ENCODE measurements at regions not wholly inside any gene's neighbourhood (a gene's known extent, or its start where the extent isn't known, plus 50 kb on each side); places are given as distances from the start of the nearest gene placed in this dataset.

DNA sequence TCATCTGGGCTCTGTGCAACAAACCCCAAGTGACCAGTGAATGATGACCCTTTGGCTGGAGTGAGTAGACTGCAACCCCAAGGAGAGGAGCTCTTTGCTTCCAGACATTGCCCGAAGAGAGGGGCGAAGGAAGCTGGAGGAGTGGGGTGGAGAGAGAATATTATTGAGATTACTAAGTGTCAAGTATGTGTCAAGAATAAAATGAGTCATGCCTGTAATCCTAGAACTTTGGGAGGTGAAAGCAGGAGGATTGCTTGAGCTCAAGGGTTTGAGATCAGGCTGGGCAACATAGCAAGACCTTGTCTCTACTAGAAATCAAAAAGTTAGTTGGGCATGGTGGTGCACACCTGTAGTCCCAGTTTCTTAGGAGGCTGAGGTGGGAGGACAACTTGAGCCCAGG is 142.0 kb upstream of the CCL2 start:
- H3K27ac Mint-ChIP-seq, result no peak overlapping the region
- H3K4me3 Mint-ChIP-seq, result no peak overlapping the region
- H3K27me3 Mint-ChIP-seq, result peaks cover 11% of the 10 kb centered on the region
- no peaks in the 10 kb centered on the region for H3K36me3 Mint-ChIP-seq (ENCODE audit: low read depth)
- no peaks in the 10 kb centered on the region for H3K4me1 Mint-ChIP-seq (ENCODE audit: low read depth)
- intact Hi-C loops (cut with micrococcal nuclease), result no loop called here
- no peaks in the 10 kb centered on the region for H3K9me3 Mint-ChIP-seq

- Mint-ChIP-seq H3K27ac (no peak overlapping the region), H3K9me3 (no peaks in the 10 kb centered on the region), H3K27me3 (peaks cover 11% of the 10 kb centered on the region), H3K4me3 (no peak overlapping the region), H3K4me1 (ENCODE audit: low read depth) (no peaks in the 10 kb centered on the region), H3K36me3 (ENCODE audit: low read depth) (no peaks in the 10 kb centered on the region)
- intact Hi-C loops (cut with micrococcal nuclease), result no loop called here
Measured at GRCh38 chr17:34114174-34114573, 140.9 kb upstream of the CCL2 start.

GRCh38 chr17:34116306-34116705 is 138.8 kb upstream of the CCL2 start:
- no peak overlapping the region for H3K4me3 Mint-ChIP-seq
- H3K27me3 Mint-ChIP-seq, result peaks cover 8% of the 10 kb centered on the region
- H3K9me3 Mint-ChIP-seq, result no peaks in the 10 kb centered on the region
- intact Hi-C loops (cut with micrococcal nuclease), result no loop called here
- no peaks in the 10 kb centered on the region for H3K36me3 Mint-ChIP-seq (ENCODE audit: low read depth)
- no peak overlapping the region for H3K27ac Mint-ChIP-seq
- H3K4me1 Mint-ChIP-seq (ENCODE audit: low read depth), result no peaks in the 10 kb centered on the region

DNA sequence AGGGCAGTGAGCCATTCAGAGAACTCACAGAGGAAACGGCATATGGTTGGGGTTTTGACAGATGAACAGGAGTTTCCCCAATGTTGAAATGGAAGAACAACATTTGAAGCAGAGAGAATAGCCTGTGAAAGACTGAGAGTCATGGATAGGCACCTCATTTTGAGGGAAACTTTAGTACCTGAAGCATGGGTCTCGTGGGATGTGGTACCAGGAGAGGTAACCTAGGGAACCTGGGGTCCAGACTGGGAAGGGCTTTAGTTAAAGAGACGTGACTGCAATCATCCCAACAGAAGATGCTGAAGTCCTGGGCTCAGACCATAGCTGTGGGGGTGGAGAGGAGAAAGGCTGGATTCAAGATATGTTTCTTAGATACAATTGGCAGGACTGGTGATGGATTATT is 137.8 kb upstream of the CCL2 start:
- H3K4me1 Mint-ChIP-seq (ENCODE audit: low read depth), result no peaks in the 10 kb centered on the region

GRCh38 chr17:34117811-34118210 is 137.3 kb upstream of the CCL2 start:
- no peak overlapping the region for H3K27ac Mint-ChIP-seq
- H3K27me3 Mint-ChIP-seq, result peaks cover 10% of the 10 kb centered on the region
- intact Hi-C loops (cut with micrococcal nuclease), result no loop called here
- H3K4me3 Mint-ChIP-seq, result no peak overlapping the region
- H3K36me3 Mint-ChIP-seq (ENCODE audit: low read depth), result no peaks in the 10 kb centered on the region
- no peaks in the 10 kb centered on the region for H3K4me1 Mint-ChIP-seq (ENCODE audit: low read depth)
- no peaks in the 10 kb centered on the region for H3K9me3 Mint-ChIP-seq

More for the DNA sequence above, 137.8 kb upstream of the CCL2 start:
- no peak overlapping the region for H3K4me3 Mint-ChIP-seq
- no peak overlapping the region for H3K27ac Mint-ChIP-seq
- no peaks in the 10 kb centered on the region for H3K9me3 Mint-ChIP-seq
- H3K27me3 Mint-ChIP-seq, result peaks cover 11% of the 10 kb centered on the region
- intact Hi-C loops (cut with micrococcal nuclease), result no loop called here
- no peaks in the 10 kb centered on the region for H3K36me3 Mint-ChIP-seq (ENCODE audit: low read depth)

- H3K27me3 Mint-ChIP-seq, result peaks cover 8% of the 10 kb centered on the region
- H3K36me3 Mint-ChIP-seq (ENCODE audit: low read depth), result no peaks in the 10 kb centered on the region
- H3K4me3 Mint-ChIP-seq, result no peak overlapping the region
- intact Hi-C loops (cut with micrococcal nuclease), result no loop called here
- no peaks in the 10 kb centered on the region for H3K9me3 Mint-ChIP-seq
- H3K27ac Mint-ChIP-seq, result no peak overlapping the region
- H3K4me1 Mint-ChIP-seq (ENCODE audit: low read depth), result no peaks in the 10 kb centered on the region
Measured at GRCh38 chr17:34118564-34118963, 136.5 kb upstream of the CCL2 start.

DNA sequence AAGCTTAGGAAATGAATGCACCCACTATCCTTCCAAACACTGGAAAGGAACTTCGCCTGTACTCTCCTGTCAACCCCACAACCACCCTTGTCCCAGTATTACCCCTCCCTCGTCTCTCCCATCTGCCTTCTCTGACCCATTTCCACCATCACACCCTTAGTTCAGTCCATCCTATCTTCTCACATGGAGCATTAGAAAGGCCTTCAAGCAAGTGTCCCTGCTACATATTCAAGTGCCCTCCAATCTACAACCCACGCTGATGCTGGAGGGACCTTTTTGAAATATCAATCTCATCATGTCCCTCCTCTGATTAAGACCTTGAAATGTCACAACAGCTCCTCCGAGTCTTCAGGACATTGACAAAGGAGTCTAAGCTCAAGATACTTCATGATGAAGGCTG is 133.8 kb upstream of the CCL2 start:
- Mint-ChIP-seq H3K27me3 (peaks cover 5% of the 10 kb centered on the region), H3K9me3 (no peaks in the 10 kb centered on the region), H3K4me1 (ENCODE audit: low read depth) (no peaks in the 10 kb centered on the region), H3K4me3 (no peak overlapping the region), H3K27ac (no peak overlapping the region), H3K36me3 (ENCODE audit: low read depth) (no peaks in the 10 kb centered on the region)
- intact Hi-C loops (cut with micrococcal nuclease), result no loop called here

- H3K9me3 Mint-ChIP-seq, result no peaks in the 10 kb centered on the region
- H3K4me1 Mint-ChIP-seq (ENCODE audit: low read depth), result no peaks in the 10 kb centered on the region
- no peak overlapping the region for H3K4me3 Mint-ChIP-seq
- H3K36me3 Mint-ChIP-seq (ENCODE audit: low read depth), result no peaks in the 10 kb centered on the region
- no peak overlapping the region for H3K27ac Mint-ChIP-seq
- H3K27me3 Mint-ChIP-seq, result peaks cover 6% of the 10 kb centered on the region
- intact Hi-C loops (cut with micrococcal nuclease), result no loop called here
Measured at GRCh38 chr17:34122515-34122914, 132.6 kb upstream of the CCL2 start.

DNA sequence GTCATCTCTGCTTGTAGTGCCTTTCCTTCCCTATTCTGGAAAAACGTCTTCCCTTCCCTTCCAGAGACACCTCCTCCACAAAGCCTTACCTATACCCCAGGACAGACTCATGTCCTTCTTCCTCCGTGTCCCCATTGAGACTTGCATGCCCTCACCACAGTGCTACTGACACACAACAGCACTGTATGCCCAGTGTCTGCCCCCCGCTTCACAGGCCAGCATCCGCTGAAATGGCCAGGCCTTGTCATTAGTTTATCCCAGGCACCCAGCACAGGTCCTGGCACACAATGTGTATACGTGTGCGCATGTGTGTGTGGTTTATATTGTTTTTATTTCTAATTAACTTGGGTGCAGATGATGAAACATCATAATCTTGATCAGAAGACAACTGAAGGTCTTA is 130.1 kb upstream of the CCL2 start:
- intact Hi-C loops (cut with micrococcal nuclease), result no loop called here
- no peak overlapping the region for H3K4me3 Mint-ChIP-seq
- no peaks in the 10 kb centered on the region for H3K4me1 Mint-ChIP-seq (ENCODE audit: low read depth)
- no peaks in the 10 kb centered on the region for H3K9me3 Mint-ChIP-seq
- peaks cover 6% of the 10 kb centered on the region for H3K27me3 Mint-ChIP-seq
- H3K27ac Mint-ChIP-seq, result no peak overlapping the region
- no peaks in the 10 kb centered on the region for H3K36me3 Mint-ChIP-seq (ENCODE audit: low read depth)

DNA sequence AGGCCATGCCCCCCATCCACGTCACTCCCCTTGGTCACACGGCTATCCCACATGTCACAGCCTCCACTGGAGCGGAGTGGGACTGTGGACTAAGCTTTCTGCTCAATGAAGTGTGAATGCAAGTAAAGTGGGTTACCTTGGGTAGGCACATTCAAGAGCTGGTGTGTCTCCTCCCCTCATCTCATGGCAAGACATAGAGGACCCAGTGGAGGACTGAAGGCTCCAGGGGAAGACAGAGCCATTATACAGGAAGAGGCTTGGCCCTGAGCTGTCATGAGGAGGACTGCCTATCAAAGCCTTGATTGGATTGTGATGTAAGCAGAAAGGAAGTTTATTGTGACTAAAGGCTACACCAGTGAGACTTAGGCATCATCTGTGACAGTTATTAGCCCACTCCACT is 129.2 kb upstream of the CCL2 start:
- intact Hi-C loops (cut with micrococcal nuclease), result no loop called here
- Mint-ChIP-seq H3K27ac (no peak overlapping the region), H3K9me3 (no peaks in the 10 kb centered on the region), H3K36me3 (ENCODE audit: low read depth) (no peaks in the 10 kb centered on the region), H3K4me3 (no peak overlapping the region), H3K4me1 (ENCODE audit: low read depth) (no peaks in the 10 kb centered on the region), H3K27me3 (peaks cover 6% of the 10 kb centered on the region)

DNA sequence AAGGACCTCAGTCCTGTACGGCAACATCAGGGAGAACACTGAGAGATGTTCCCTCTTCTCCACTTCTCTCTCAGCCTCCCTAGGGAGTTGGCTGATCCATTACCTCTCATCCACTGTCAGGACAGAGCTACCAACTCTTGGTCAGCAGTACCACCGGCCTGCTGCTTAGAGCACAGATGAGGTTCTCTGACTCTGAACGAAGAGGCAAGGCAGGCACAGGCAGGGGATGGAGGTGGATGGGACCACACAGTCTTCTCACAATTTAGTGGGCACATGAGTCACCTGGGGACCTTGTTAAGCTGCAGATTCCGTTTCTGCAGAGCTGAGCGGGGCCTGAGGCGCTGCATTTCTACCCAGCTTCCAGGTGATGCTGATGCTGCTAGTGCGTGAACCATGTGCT is 128.6 kb upstream of the CCL2 start:
- intact Hi-C loops (cut with micrococcal nuclease), result no loop called here
- H3K27me3 Mint-ChIP-seq, result peaks cover 5% of the 10 kb centered on the region
- no peak overlapping the region for H3K4me3 Mint-ChIP-seq
- H3K9me3 Mint-ChIP-seq, result no peaks in the 10 kb centered on the region
- H3K36me3 Mint-ChIP-seq (ENCODE audit: low read depth), result no peaks in the 10 kb centered on the region
- H3K27ac Mint-ChIP-seq, result no peak overlapping the region
- H3K4me1 Mint-ChIP-seq (ENCODE audit: low read depth), result no peaks in the 10 kb centered on the region

DNA sequence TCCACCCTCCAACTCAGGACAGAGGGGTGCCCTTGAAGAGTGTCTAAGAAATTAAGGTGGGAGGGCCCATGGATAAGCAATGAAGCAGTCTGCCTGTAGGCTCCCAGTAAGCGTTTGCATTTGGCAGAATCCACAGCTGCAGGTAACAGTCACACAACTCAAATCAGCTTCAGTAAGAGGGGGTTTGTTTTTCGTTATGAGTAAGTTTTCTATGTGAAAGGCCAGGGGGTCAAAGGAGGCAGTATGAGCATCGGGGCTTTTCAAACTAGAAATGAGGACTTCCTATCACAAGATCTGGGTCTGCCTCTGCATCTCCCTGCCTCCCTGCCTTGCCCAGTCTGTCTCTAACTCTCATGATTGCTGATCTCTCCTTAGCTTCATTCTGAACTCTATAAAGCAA is 128.1 kb upstream of the CCL2 start:
- H3K9me3 Mint-ChIP-seq, result no peaks in the 10 kb centered on the region
- intact Hi-C loops (cut with micrococcal nuclease), result no loop called here

GRCh38 chr17:34130544-34130943 is 124.5 kb upstream of the CCL2 start:
- peaks cover 1% of the 10 kb centered on the region for H3K27me3 Mint-ChIP-seq
- no peaks in the 10 kb centered on the region for H3K4me1 Mint-ChIP-seq (ENCODE audit: low read depth)
- no peaks in the 10 kb centered on the region for H3K9me3 Mint-ChIP-seq
- no peak overlapping the region for H3K4me3 Mint-ChIP-seq
- H3K27ac Mint-ChIP-seq, result no peak overlapping the region
- no peaks in the 10 kb centered on the region for H3K36me3 Mint-ChIP-seq (ENCODE audit: low read depth)
- intact Hi-C loops (cut with micrococcal nuclease), result no loop called here

More for the DNA sequence above, 128.1 kb upstream of the CCL2 start:
- Mint-ChIP-seq H3K36me3 (ENCODE audit: low read depth) (no peaks in the 10 kb centered on the region), H3K27ac (no peak overlapping the region), H3K27me3 (peaks cover 3% of the 10 kb centered on the region), H3K4me3 (no peak overlapping the region), H3K4me1 (ENCODE audit: low read depth) (no peaks in the 10 kb centered on the region)

DNA sequence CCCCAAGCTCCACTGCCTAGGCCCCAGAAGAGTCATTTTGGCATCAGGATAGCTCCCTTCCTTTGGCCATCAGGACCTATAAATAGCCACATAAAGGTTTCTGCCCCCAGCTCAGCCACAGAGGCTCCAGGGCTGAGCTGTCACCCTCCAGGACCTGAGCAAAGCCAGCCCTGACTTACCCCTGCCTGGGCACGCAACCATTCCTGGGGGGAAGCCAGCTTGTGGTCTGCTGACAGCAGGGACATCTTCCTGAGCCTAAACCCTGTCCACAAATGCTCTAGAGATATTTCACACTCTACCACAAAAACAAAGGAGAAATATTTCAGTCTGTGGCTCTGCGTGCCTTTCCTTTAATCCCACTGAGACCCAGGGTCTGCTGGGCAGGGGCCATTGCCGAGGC is 123.7 kb upstream of the CCL2 start:
- Mint-ChIP-seq H3K9me3 (no peaks in the 10 kb centered on the region), H3K36me3 (ENCODE audit: low read depth) (no peaks in the 10 kb centered on the region), H3K27ac (no peak overlapping the region), H3K4me3 (no peak overlapping the region), H3K27me3 (peaks cover under 1% of the 10 kb centered on the region), H3K4me1 (ENCODE audit: low read depth) (no peaks in the 10 kb centered on the region)
- intact Hi-C loops (cut with micrococcal nuclease), result no loop called here

- Mint-ChIP-seq H3K27ac (no peak overlapping the region), H3K4me1 (ENCODE audit: low read depth) (no peaks in the 10 kb centered on the region), H3K9me3 (no peaks in the 10 kb centered on the region), H3K36me3 (ENCODE audit: low read depth) (no peaks in the 10 kb centered on the region), H3K27me3 (peaks cover 4% of the 10 kb centered on the region), H3K4me3 (no peak overlapping the region)
- intact Hi-C loops (cut with micrococcal nuclease), result no loop called here
Measured at GRCh38 chr17:34133350-34133749, 121.7 kb upstream of the CCL2 start.

All from dendritic cell treated with granulocyte-macrophage colony-stimulating factor and Interleukin-4, amounts not matched to agents 40 ng/mL and 50 ng/mL, for 4 days (primary cell).